H1 (cell line): ENCODE measurements at regions not wholly inside any gene's neighbourhood (a gene's known extent, or its start where the extent isn't known, plus 50 kb on each side); places are given as distances from the start of the nearest gene placed in this dataset.

Experiments used
- SUZ12 ChIP-seq: fragments of 200-600 bp; sonication (generic); IDR thresholded peaks from 2 replicates; pipeline ENCODE4 v1.6.1; 2012; ENCODE audit warnings: mild to moderate bottlenecking, inconsistent platforms, low read length, moderate library complexity, mixed read lengths
- TF ChIP-seq, protein P1 (sequence below), 3 experiments: IDR thresholded peaks; 1 replicate in 2 of 3; 2 replicates in 1 of 3; pipeline versions ENCODE4 v1.5.1 to v1.6.1; 2011; ENCODE audit warnings: low read length in 3 of 3, mild to moderate bottlenecking in 3 of 3, inconsistent platforms in 2 of 3, low read depth in 1 of 3, moderate library complexity in 1 of 3; ENCODE audit not compliant: insufficient read depth in 1 of 3; ENCODE audit errors: control extremely low read depth in 1 of 3

DNA sequence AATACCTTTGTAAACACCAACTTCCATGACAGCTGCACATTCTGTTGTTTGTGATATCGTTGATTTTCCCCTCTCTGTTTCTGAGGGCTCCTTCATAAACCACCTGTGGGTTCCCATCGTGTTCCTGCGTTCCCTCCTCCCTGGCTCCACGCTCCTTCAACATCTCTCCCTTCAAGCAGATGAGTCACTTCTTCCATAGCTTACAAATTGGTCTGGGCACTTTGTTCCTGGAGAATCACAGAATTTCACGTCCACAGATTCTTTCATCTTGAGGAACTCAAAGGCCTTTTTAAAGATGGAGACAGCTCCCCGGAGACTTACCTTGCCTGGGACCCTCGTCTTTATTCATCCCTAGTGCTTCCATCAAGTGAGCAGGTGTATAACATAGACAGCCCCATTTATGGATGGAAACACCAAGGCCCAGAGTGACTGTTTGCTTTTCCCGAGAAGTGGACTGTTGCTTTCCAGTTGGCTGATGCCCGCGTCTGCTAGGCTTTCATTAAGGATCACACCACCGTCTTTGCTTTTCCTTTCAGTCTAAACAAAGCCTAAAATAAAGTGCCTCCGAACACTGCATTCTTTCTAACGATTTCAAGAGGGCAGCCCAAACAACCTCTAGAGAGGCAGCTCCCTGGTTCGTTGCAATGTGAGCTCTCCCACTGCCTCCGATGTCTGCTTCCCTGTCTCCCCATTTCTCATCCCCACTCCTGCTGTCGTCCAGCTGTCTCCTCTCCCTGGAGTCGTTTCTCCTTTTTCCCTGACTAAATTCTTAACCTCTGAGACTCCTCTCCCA, 146.3 kb upstream of the STX18 start (continued):
- TF ChIP-seq SUZ12, result no peak
- TF ChIP-seq, protein P1, sequence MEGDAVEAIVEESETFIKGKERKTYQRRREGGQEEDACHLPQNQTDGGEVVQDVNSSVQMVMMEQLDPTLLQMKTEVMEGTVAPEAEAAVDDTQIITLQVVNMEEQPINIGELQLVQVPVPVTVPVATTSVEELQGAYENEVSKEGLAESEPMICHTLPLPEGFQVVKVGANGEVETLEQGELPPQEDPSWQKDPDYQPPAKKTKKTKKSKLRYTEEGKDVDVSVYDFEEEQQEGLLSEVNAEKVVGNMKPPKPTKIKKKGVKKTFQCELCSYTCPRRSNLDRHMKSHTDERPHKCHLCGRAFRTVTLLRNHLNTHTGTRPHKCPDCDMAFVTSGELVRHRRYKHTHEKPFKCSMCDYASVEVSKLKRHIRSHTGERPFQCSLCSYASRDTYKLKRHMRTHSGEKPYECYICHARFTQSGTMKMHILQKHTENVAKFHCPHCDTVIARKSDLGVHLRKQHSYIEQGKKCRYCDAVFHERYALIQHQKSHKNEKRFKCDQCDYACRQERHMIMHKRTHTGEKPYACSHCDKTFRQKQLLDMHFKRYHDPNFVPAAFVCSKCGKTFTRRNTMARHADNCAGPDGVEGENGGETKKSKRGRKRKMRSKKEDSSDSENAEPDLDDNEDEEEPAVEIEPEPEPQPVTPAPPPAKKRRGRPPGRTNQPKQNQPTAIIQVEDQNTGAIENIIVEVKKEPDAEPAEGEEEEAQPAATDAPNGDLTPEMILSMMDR (IDR thresholded peaks at IDR 0.05; ENCODE audit: control extremely low read depth in 1 of 3, insufficient read depth in 1 of 3, low read depth in 1 of 3, low read length in 3 of 3), result no peak
